IMR-90 (cell line): ENCODE measurements at regions not wholly inside any gene's neighbourhood (a gene's known extent, or its start where the extent isn't known, plus 50 kb on each side); places are given as distances from the start of the nearest gene placed in this dataset.

ENCODE experiments used
- ATAC-seq: fragments of 200-7000 bp; cut with Tn5 transposase; 2 replicates; pipeline ENCODE4 v1.9.1; 2020; ENCODE audit warnings: low read depth, mild to moderate bottlenecking, moderate library complexity
- BruUV-seq: library from RNA; stranded (reverse); fragments of 400-500 nt; replicated peaks from 2 replicates; lab custom pipeline; 2021; lab: Mats Ljungman, UMichigan
- CTCF ChIA-PET: fragments of 300-600 bp; formaldehyde crosslinking; extraction: SDS; loops from one replicate; lab custom pipeline; 2021; ENCODE audit warnings: antibody characterized with exemption; lab: Yijun Ruan, JAX
- POLR2A ChIA-PET: fragments of 300-600 bp; sonication (Branson Sonifier 250); formaldehyde crosslinking; loops from one replicate; lab custom pipeline; 2022; ENCODE audit warnings: antibody characterized with exemption; ENCODE audit not compliant: unreplicated experiment; lab: Charles Lee
- DNase-seq: peaks from one replicate; pipeline ENCODE4 v3.0.0; 2013
- H2AFZ ChIP-seq: replicated peaks from 2 replicates; pipeline ENCODE3; 2013; ENCODE audit warnings: low read length, mild to moderate bottlenecking; ENCODE audit not compliant: poor library complexity
- H2AK5ac ChIP-seq: 2 replicates; pipeline ENCODE4 v1.6.1; 2013; ENCODE audit warnings: low read depth, low read length, inconsistent platforms
- H2AK9ac ChIP-seq: replicated peaks from 2 replicates; pipeline ENCODE3; 2013; ENCODE audit warnings: mild to moderate bottlenecking, low read depth, low read length, moderate library complexity; ENCODE audit not compliant: poor library complexity
- H2BK120ac ChIP-seq: 2 replicates; pipeline ENCODE4 v1.6.1; 2013; ENCODE audit warnings: low read depth, low read length, inconsistent platforms
- H2BK15ac ChIP-seq: 3 replicates; pipeline ENCODE4 v1.6.1; 2013; ENCODE audit warnings: low read depth, low read length, inconsistent platforms
- H2BK20ac ChIP-seq: 2 replicates; pipeline ENCODE4 v1.6.1; 2013; ENCODE audit warnings: low read depth, mild to moderate bottlenecking, inconsistent platforms, low read length, moderate library complexity
- H2BK5ac ChIP-seq: 2 replicates; pipeline ENCODE4 v1.6.1; 2013; ENCODE audit warnings: mild to moderate bottlenecking, low read depth, low read length, inconsistent platforms; ENCODE audit not compliant: poor library complexity, severe bottlenecking
- H3K14ac ChIP-seq: replicated peaks from 2 replicates; pipeline ENCODE4 v1.6.1; 2013; ENCODE audit warnings: low read depth, low read length, inconsistent platforms
- H3K18ac ChIP-seq: 2 replicates; pipeline ENCODE4 v1.6.1; 2013; ENCODE audit warnings: low read depth, low read length, control low read depth
- H3K23ac ChIP-seq: 2 replicates; pipeline ENCODE4 v1.6.1; 2013; ENCODE audit warnings: low read depth, low read length, inconsistent platforms
- H3K27ac ChIP-seq: 2 replicates; pipeline ENCODE4 v1.5.1; 2013; ENCODE audit warnings: mild to moderate bottlenecking, control low read depth, low read length; ENCODE audit not compliant: insufficient read depth
- H3K27me3 ChIP-seq: 2 replicates; pipeline ENCODE4 v1.6.1; 2013; ENCODE audit warnings: low read length; ENCODE audit not compliant: control insufficient read depth, insufficient read depth
- H3K36me3 ChIP-seq: 2 replicates; pipeline ENCODE4 v1.6.1; 2013; ENCODE audit warnings: low read length, mixed read lengths; ENCODE audit not compliant: control insufficient read depth, insufficient read depth
- H3K4ac ChIP-seq: 2 replicates; pipeline ENCODE4 v1.6.1; 2013; ENCODE audit warnings: low read depth, low read length, inconsistent platforms
- H3K4me1 ChIP-seq: 2 replicates; pipeline ENCODE4 v1.6.1; 2013; ENCODE audit warnings: low read length, mixed read lengths; ENCODE audit not compliant: control insufficient read depth, insufficient read depth
- H3K4me2 ChIP-seq: 2 replicates; pipeline ENCODE4 v1.6.1; 2013; ENCODE audit warnings: low read depth, mild to moderate bottlenecking, control low read depth, low read length, moderate library complexity
- H3K4me3 ChIP-seq: 2 replicates; pipeline ENCODE4 v1.5.1; 2013; ENCODE audit warnings: low read depth, mild to moderate bottlenecking, control low read depth, low read length, moderate library complexity; ENCODE audit not compliant: insufficient read depth
- H3K56ac ChIP-seq: 2 replicates; pipeline ENCODE4 v1.6.1; 2013; ENCODE audit warnings: low read length, inconsistent platforms; ENCODE audit not compliant: insufficient read depth; ENCODE audit errors: extremely low read depth
- H3K79me1 ChIP-seq, 2 experiments: 2 replicates each; pipeline ENCODE4 v1.6.1; 2013; ENCODE audit warnings: low read length in 2 of 2, inconsistent platforms in 1 of 2, low read depth in 1 of 2
- H3K9ac ChIP-seq: 2 replicates; pipeline ENCODE4 v1.6.1; 2013; ENCODE audit warnings: low read depth, low read length, control low read depth
- H3K9me1 ChIP-seq: 2 replicates; pipeline ENCODE4 v1.6.1; 2013; ENCODE audit warnings: low read length, inconsistent platforms; ENCODE audit not compliant: insufficient read depth
- H3K9me3 ChIP-seq: 2 replicates; pipeline ENCODE4 v1.6.1; 2013; ENCODE audit warnings: low read length; ENCODE audit not compliant: control insufficient read depth, insufficient read depth
- H4K20me1 ChIP-seq: 2 replicates; pipeline ENCODE4 v1.6.1; 2013; ENCODE audit warnings: low read length, inconsistent platforms; ENCODE audit not compliant: insufficient read depth
- H4K5ac ChIP-seq: 2 replicates; pipeline ENCODE4 v1.6.1; 2013; ENCODE audit warnings: mild to moderate bottlenecking, low read depth, low read length, control low read depth
- H4K8ac ChIP-seq, 2 experiments: 2 replicates each; pipeline ENCODE4 v1.6.1; 2013; ENCODE audit warnings: low read depth in 2 of 2, low read length in 2 of 2, control low read depth in 1 of 2, inconsistent platforms in 1 of 2
- H4K91ac ChIP-seq: 2 replicates; pipeline ENCODE4 v1.6.1; 2013; ENCODE audit warnings: low read depth, low read length, inconsistent platforms; ENCODE audit not compliant: insufficient read depth
- RCOR1 ChIP-seq: IDR thresholded peaks from 2 replicates; pipeline ENCODE4 v1.6.1; 2012; ENCODE audit warnings: mild to moderate bottlenecking, low read length, improper control_type of control experiment; ENCODE audit not compliant: insufficient replicate concordance
- dilution Hi-C: fragments of 300-500 bp; cut with HindIII; formaldehyde crosslinking; loops from one replicate; pipeline ENCODE4 v1.14.3; 2018; ENCODE audit warnings: low sequenced_read_pairs; ENCODE audit not compliant: unreplicated experiment
- in situ Hi-C: fragments of 300-500 bp; cut with MboI; formaldehyde crosslinking; loops from 3 replicates; pipeline ENCODE4 v1.14.3; 2019; ENCODE audit warnings: low sequenced_read_pairs, inconsistent platforms, mixed read lengths
- intact Hi-C: fragments of 100-400 bp; cut with micrococcal nuclease; formaldehyde crosslinking; loops from 2 replicates; pipeline ENCODE4 v1.10.0; 2022

- dilution Hi-C loops = no loop called here
- CTCF ChIA-PET = no interaction called here
- in situ Hi-C loops = no loop called here
- H4K8ac ChIP-seq = no peak overlapping the region
- no peak overlapping the region for H4K91ac ChIP-seq
- no peak overlapping the region for H3K56ac ChIP-seq
- H2BK5ac ChIP-seq = no peak overlapping the region
- H4K5ac ChIP-seq = no peak overlapping the region
- POLR2A ChIA-PET = no interaction called here
- H3K79me1 ChIP-seq = no peaks in the 10 kb centered on the region
- H3K4ac ChIP-seq = no peak overlapping the region
- H3K4me1 ChIP-seq = no peaks in the 10 kb centered on the region
- no peaks in the 10 kb centered on the region for H3K9me1 ChIP-seq
- H3K27me3 ChIP-seq = no peaks in the 10 kb centered on the region
- no peak for TF ChIP-seq RCOR1
- H3K9ac ChIP-seq = no peak overlapping the region
- ATAC-seq (no peak), DNase-seq (no peak)
- intact Hi-C loops = no loop called here
- no peak overlapping the region for H2BK20ac ChIP-seq
- no peaks in the 10 kb centered on the region for H3K9me3 ChIP-seq
- no peak overlapping the region for H2BK15ac ChIP-seq
- H2AK9ac ChIP-seq = no peak overlapping the region
- no peaks in the 10 kb centered on the region for H4K20me1 ChIP-seq
- no peak overlapping the region for H3K18ac ChIP-seq
- H2AK5ac ChIP-seq = no peak overlapping the region
- H3K23ac ChIP-seq = no peak overlapping the region
- no peak overlapping the region for H3K14ac ChIP-seq
- no peak overlapping the region for H2BK120ac ChIP-seq
- H3K27ac ChIP-seq = no peak overlapping the region
- H3K4me2 ChIP-seq = no peak overlapping the region
- H2AFZ ChIP-seq = no peak overlapping the region
- BruUV-seq = no TSS peak
- no peaks in the 10 kb centered on the region for H3K36me3 ChIP-seq
- H3K4me3 ChIP-seq = no peak overlapping the region
These were observed 164.8 kb upstream of the JUN start for GRCh38 chr1:58948671-58949070.
